ENCODE measurements at regions not wholly inside any gene's neighbourhood (a gene's known extent, or its start where the extent isn't known, plus 50 kb on each side); places are given as distances from the start of the nearest gene placed in this dataset.

DNA sequence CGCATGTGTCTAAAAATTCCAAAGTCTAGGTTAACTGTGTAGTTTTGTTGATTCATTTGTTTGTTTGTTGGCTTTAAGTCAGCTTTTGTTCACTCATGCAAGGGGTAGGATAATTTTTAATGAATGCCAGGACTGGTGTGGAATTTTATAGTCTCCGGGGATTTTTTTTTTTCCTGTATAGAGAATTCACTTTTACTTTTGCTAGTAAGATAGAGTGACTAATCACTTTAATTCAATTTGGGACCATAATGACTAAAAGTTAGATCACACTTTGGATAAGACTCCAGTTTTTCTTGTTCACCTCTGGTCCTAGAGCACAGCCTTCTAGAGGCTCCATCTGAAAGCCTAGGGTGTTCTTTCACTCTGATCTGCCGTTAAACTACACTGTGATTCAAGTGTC, 1690.0 kb downstream of the PCDH9 start:
- H3K4ac ChIP-seq (ENCODE audit: low read depth, low read length), result no peak overlapping the region
- no peak overlapping the region for H2BK120ac ChIP-seq (ENCODE audit: low read depth, low read length)
- no peak overlapping the region for H2AFZ ChIP-seq (replicated peaks; ENCODE audit: low read length, poor library complexity)
- H2AK9ac ChIP-seq (replicated peaks; ENCODE audit: low read depth, low read length, poor library complexity), result no peak overlapping the region
- H3K27me3 ChIP-seq (ENCODE audit: control insufficient read depth, insufficient read depth, low read length), result no peaks in the 10 kb centered on the region
- H3K9ac ChIP-seq (ENCODE audit: low read depth, low read length), result no peak overlapping the region
- H4K8ac ChIP-seq (ENCODE audit: low read depth in 2 of 2, low read length in 2 of 2), result no peak overlapping the region
- no peaks in the 10 kb centered on the region for H3K36me3 ChIP-seq (ENCODE audit: control insufficient read depth, insufficient read depth, low read length)
- no peak overlapping the region for H3K4me2 ChIP-seq (ENCODE audit: low read depth, low read length)
- H2BK20ac ChIP-seq (ENCODE audit: low read depth, low read length), result no peak overlapping the region
- no peak overlapping the region for H3K18ac ChIP-seq (ENCODE audit: low read depth, low read length)
- no peak overlapping the region for H2BK15ac ChIP-seq (ENCODE audit: low read depth, low read length)
- DNase-seq (no peak), ATAC-seq (ENCODE audit: low read depth) (no peak)
- dilution Hi-C loops (cut with HindIII; ENCODE audit: low sequenced_read_pairs, unreplicated experiment), result no loop called here
- no peaks in the 10 kb centered on the region for H4K20me1 ChIP-seq (ENCODE audit: insufficient read depth, low read length)
- TF ChIP-seq, protein P1, sequence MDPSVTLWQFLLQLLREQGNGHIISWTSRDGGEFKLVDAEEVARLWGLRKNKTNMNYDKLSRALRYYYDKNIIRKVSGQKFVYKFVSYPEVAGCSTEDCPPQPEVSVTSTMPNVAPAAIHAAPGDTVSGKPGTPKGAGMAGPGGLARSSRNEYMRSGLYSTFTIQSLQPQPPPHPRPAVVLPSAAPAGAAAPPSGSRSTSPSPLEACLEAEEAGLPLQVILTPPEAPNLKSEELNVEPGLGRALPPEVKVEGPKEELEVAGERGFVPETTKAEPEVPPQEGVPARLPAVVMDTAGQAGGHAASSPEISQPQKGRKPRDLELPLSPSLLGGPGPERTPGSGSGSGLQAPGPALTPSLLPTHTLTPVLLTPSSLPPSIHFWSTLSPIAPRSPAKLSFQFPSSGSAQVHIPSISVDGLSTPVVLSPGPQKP (IDR thresholded peaks at IDR 0.05; ENCODE audit: borderline replicate concordance, low read depth, low read length), result no peak
- TF ChIP-seq FOS (IDR thresholded peaks at IDR 0.05; ENCODE audit: low read depth, low read length), result no peak
- no peak for TF ChIP-seq POLR2A (IDR thresholded peaks at IDR 0.05; ENCODE audit: low read depth, low read length)
- TF ChIP-seq NFE2L2 (IDR thresholded peaks at IDR 0.05; ENCODE audit: low read depth, low read length), result no peak
- TF ChIP-seq MXI1 (IDR thresholded peaks at IDR 0.05; ENCODE audit: borderline replicate concordance, low read depth, low read length), result no peak
- no peak for TF ChIP-seq RAD21 (IDR thresholded peaks at IDR 0.05; ENCODE audit: low read length)
- TF ChIP-seq RCOR1 (IDR thresholded peaks at IDR 0.05; ENCODE audit: insufficient replicate concordance, low read length), result no peak
- TF ChIP-seq CHD1 (IDR thresholded peaks at IDR 0.05; ENCODE audit: low read depth, low read length), result no peak
- TF ChIP-seq, protein P2, sequence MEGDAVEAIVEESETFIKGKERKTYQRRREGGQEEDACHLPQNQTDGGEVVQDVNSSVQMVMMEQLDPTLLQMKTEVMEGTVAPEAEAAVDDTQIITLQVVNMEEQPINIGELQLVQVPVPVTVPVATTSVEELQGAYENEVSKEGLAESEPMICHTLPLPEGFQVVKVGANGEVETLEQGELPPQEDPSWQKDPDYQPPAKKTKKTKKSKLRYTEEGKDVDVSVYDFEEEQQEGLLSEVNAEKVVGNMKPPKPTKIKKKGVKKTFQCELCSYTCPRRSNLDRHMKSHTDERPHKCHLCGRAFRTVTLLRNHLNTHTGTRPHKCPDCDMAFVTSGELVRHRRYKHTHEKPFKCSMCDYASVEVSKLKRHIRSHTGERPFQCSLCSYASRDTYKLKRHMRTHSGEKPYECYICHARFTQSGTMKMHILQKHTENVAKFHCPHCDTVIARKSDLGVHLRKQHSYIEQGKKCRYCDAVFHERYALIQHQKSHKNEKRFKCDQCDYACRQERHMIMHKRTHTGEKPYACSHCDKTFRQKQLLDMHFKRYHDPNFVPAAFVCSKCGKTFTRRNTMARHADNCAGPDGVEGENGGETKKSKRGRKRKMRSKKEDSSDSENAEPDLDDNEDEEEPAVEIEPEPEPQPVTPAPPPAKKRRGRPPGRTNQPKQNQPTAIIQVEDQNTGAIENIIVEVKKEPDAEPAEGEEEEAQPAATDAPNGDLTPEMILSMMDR (conservative IDR thresholded peaks at IDR 0.05; ENCODE audit: low read depth, low read length), result no peak
- TF ChIP-seq MAFK (IDR thresholded peaks at IDR 0.05; ENCODE audit: low read depth, low read length), result no peak
- H3K23ac ChIP-seq (ENCODE audit: low read depth, low read length), result no peak overlapping the region
- no peak overlapping the region for H3K14ac ChIP-seq (replicated peaks; ENCODE audit: low read depth, low read length)
- in situ Hi-C loops (cut with MboI; ENCODE audit: low sequenced_read_pairs), result no loop called here
- intact Hi-C loops (cut with micrococcal nuclease), result no loop called here
- H3K56ac ChIP-seq (ENCODE audit: extremely low read depth, insufficient read depth, low read length), result no peak overlapping the region
- H3K9me3 ChIP-seq (ENCODE audit: control insufficient read depth, insufficient read depth, low read length), result no peaks in the 10 kb centered on the region
- ChIA-PET POLR2A (ENCODE audit: unreplicated experiment) (no interaction called here), CTCF (no interaction called here)
- no peaks in the 10 kb centered on the region for H3K4me1 ChIP-seq (ENCODE audit: control insufficient read depth, insufficient read depth, low read length)
- H3K4me3 ChIP-seq (ENCODE audit: insufficient read depth, low read depth, low read length), result no peak overlapping the region
- H2AK5ac ChIP-seq (ENCODE audit: low read depth, low read length), result no peak overlapping the region
- no peak overlapping the region for H4K5ac ChIP-seq (ENCODE audit: low read depth, low read length)
- H2BK5ac ChIP-seq (ENCODE audit: low read depth, low read length, poor library complexity, severe bottlenecking), result no peak overlapping the region
- BruUV-seq (replicated peaks), result no TSS peak
- no peak overlapping the region for H3K27ac ChIP-seq (ENCODE audit: insufficient read depth, low read length)
- H3K9me1 ChIP-seq (ENCODE audit: insufficient read depth, low read length), result no peaks in the 10 kb centered on the region
- WGBS, 2 experiments (ENCODE audit: extremely low coverage in 2 of 2, insufficient read length in 1 of 2), result no CpG with 5 or more reads among the region's 3 CpGs
- H4K91ac ChIP-seq (ENCODE audit: insufficient read depth, low read depth, low read length), result no peak overlapping the region
- H3K79me1 ChIP-seq (ENCODE audit: low read depth in 1 of 2, low read length in 2 of 2), result no peaks in the 10 kb centered on the region
